Retina (tissue), 1 donor: ENCODE measurements at regions not wholly inside any gene's neighbourhood (a gene's known extent, or its start where the extent isn't known, plus 50 kb on each side); places are given as distances from the start of the nearest gene placed in this dataset.

Source experiments
- DNase-seq: peaks from one replicate; pipeline ENCODE4 v3.0.0-alpha.2; 2016

DNA sequence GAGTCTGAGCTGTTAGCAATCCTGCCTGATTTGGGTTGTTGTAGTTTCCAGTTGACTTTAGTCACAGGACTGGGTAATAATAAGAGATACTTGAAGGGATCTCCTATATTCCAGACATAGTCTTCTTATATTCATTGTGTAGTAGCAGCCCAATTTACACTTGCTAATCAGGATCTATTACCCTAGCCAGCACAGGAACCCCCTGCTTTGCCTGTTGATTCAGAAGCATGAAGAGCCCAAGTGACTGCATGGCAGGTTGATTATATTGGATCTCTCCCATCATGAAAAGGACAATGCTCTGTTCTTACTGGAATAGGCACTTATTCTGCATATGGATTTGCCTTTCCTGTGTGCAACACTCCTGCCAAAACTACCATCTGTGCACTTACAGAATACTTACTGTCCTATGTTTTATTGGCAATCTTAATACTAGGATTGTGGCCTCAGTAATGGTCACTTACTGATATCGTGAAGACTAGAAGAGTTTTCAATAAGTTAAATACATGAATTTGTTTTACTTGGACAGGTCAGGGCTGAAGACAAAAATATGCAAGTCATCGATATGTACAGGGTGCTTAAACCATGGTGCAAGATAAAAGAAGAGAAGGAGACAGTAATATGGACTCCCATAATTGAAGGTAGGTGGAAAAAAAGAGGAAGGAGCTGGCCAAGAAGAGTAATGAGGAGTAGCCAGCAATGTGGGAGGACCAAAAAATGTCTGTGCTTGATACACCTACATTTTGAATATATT, 304.1 kb downstream of the MCTP2 start:
- DNase-seq = no peak

DNA sequence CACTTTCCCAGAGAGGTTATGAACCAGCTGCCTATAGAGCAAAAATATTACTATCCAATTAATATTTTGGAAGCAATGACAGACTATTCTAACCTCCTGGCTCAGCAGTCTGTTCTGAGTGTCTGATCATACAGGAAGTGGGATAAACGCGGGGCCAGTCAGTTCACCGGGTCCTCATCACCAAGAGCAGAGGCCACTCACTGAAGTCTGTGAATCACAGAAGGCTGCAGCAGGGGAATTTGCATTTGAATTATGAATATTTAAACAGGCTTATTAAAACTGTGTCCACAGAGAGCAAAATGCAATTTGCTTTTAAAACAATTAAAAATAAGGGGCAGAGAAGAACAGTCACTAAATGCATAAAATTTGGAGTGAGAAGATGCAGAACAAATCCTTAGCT, 305.2 kb downstream of the MCTP2 start:
- no peak for DNase-seq

DNA sequence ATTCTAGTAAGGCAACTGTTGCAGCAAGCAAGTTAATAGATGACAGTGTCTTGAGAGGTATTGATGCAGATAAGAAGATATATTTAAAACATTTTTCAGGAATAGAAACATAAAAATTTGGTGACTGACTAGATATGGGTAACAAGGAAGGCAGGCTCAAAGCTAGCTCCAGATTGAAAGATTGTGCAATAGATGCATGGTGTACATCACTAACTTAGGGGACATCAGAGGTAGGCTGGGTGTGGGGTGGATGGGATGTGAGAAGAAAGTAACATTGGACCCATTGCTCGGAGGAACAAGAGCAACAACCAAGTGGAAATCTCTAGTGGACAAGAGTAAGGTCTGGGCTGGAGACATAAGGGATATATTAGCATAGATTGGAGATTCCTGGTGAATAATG, 306.9 kb downstream of the MCTP2 start:
- no peak for DNase-seq

DNA sequence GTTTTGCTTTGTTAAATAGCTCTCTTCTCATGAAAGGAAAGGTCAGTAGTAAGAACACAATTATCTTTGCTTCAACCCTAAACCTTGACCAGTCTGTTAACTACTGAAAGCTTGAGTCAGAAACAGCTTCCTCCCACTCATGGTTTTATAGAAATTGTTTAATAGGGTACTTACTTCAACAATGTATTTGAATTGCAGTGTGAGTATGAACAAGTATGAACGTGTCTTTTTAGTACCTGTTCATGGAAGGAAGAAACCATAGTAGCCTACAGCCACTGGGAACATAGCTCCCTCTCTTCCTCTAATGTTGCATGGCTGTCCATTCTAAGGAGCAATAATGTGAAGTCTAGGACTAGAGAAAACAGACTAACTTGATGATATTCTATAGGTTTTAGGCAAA, 311.0 kb downstream of the MCTP2 start:
- DNase-seq = no peak

DNA sequence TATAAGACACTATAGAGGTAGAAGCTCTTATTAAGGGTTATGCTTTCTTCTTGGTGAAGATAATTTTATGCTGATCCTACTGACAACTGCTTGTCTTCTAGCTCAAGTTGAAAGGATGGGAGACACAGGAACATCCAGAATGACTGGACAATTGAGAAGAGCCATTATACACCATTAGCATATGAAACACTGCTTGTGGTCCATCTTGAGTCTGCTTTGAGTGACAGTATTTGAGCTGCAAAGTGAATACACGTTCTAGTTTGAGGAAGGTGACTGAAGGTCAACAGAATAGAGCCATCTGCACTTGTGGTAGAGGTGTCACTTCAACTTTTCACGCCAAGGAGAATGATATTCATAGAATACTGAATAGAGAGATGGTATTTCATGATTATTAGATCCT, 315.4 kb downstream of the MCTP2 start:
- no peak for DNase-seq

DNA sequence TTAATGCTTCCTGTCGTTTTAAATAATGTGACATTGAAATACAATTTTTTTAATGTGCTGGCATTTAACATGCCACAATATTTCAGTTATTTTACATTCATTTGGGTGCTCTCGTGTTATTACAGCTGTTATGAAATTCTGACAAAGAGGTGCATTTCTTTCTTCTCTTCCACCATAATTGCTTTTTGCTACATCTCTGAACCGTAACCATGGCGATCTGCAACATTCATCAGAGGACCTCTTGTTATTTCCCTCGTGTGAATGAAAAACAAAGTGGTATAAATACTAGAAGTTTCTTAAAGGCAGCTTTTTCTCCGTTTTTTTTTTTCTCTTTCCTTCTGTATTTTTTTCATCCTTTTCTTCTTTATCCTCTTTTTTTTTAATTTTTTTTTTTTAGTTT, 316.4 kb downstream of the MCTP2 start:
- DNase-seq = no peak

DNA sequence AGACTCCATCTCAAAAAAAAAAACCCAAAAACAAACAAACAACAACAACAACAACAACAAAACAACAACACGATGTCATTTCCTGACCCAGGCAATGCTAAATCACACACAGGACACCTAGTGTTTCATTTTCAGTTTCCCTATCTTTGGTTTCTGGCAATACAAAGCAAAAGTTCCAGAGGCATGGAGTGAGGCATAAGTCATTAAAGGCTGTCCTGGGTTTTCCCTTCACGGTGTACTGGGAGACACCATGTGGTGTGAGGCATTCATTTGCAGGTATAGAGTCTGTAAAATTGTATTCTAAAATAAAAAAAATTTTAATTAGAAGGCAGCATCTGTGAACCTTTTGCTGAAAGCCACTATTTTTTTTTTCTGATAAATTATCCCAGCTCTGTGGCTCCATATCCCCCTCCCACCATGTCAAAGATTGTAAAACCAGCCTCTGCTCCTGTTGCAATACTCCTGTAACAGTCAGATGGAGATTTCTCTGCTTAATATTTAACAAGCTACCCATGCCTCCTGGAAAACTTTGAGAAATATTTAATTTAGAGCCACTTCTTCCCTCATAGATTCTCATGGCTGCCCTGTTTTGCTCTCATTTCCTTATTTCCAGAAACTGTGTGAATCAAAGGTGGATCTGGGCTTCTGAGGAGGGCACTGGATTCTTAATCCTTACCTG, 324.6 kb downstream of the MCTP2 start:
- no peak for DNase-seq

DNA sequence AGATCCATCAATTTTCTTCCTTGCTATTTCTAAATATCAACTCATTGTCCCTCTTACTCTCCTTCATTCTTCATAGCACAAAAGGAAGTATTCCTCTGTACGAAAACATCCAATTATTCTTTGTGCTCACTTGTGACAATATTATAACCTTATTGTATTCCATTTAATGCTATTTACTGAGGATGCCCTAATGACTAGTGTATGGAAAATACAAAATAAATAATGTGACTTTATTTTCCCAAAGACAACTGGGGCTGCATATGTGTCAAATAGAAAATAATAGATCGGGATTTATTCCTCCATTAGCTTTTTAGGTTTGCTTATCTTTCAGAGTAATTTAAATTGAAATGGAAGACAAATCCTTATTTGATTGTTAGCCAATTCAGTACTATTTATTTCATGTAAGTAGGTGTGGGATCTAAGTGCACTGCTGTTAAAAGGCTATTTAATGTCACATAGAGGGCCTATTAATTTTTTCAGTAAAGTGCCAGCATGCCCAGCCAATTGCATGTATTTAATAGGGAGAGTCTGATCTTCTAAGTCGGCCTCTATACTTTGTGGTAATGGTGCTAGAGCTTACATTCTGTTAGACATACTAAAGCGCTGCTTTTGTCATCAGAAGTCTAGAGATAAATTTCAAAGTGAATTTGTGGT, 329.8 kb downstream of the MCTP2 start:
- no peak for DNase-seq

DNA sequence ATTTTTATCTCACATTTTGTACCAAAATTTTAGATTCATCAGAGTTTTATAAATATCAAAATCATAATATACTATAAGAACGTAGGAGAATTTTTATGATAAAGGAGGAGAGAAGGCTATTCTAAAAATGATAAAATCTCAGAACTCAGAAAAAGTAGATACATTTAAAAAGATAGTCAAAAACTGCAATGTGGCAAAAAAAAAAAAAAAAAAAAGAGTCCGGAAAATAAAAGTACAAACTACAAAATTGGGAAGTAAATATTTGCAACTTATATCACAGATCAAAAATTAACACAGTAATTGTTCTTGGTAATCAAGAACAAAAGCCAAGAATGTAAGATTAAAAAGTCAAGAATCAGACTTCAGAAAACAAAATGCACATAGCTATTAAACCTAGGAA, 332.1 kb downstream of the MCTP2 start:
- no peak for DNase-seq

DNA sequence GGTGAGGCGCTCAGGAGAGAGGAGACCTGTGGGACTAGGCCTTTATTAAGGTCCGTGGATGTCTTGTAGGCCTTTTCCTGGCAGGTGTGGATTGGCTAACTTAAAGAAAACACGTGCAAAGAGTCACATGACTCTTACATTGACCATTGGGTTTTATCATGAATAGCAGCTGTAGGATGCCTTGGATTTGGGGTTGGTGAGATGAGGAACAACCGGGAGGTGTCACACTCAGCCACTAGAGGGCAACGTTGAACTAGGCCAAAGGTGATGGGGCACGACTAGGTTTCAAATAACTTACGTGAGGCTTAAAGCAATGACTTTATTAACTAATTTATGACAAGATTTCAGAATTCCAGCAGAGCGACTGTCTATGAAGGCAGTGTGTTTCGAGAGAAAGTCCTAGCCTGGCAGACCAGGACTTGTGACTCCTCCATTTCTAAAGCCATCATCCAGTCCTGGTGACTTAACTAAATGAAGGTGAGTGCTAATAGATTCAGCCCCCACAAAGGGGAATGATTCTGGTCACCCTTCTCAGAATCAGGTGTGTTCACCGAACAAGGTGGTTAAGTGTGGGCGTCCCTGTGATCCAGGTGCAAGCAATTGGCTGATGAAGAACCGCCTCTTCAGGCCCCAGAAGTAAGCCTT, 345.6 kb downstream of the MCTP2 start:
- DNase-seq = no peak

DNA sequence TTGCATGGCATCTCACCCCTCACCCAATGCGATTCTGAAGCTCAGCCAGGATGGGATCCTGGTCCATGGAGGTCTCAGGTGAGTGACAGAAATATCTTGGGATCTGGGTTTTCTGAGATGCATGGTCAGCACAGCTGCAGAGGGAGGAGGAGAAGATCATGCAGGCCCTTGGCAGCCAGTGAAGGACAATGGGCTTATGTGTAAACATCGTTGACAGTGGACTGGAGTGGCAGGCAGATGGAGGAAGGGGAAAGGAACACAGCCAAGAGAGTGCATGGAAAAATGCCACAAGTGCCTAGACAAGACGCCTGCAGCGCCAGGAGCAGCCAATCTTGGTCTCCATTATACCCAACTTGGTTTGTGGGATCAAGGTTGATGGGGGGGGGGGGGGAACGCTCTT, 347.9 kb downstream of the MCTP2 start:
- DNase-seq = no peak

DNA sequence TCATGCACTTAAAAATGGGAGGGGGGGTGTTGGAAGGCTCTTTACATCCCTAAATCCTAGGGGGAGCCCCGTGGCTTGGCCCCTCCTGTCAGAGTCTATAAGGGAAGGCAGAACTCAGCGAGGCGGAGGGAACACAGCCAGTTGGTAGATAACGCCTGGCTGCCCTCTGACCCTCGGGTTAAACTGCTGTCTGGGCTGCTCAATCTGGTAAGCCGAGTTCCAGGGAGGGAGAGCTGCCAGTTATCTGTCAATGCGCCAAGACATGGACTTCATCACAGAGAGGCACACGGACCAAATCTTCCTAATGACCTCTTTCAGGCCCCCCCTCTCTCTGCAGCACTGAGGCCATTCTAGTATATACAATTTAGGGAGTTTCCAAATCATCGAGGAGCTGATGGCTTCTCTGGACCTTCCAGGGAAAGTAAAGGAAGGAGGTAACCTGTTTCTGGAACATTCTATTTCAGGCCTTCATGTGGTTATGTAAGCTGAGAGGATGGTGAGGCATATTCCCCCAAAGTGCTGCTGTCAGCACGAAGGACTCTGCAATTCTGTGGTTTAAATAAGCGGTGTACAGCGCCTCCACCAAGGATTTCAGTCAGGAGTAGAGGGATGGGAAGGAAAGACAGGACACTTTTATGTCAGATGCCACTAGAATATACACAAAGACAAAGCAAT, 349.0 kb downstream of the MCTP2 start:
- peak; percentile 61 for DNase-seq

DNA sequence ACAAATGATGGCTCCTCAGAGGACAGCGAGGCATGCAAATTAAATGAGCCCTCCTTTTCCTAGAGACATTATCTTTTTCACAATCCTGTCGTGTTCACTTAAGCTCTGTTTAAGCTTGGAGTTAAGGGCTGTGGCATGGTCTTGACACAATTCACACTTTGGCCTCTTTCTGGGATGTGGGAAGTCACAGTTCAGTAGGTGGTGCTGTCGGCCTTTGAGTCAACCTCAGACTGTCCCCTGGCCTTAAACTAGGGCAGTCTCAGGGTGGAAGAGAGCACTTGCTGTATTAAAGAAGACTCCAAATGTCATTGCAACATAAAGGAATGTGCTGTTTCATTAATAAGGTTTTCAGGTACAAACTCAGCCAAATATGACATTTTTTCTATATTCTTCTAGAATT, 351.0 kb downstream of the MCTP2 start:
- peak; percentile 82 for DNase-seq

DNA sequence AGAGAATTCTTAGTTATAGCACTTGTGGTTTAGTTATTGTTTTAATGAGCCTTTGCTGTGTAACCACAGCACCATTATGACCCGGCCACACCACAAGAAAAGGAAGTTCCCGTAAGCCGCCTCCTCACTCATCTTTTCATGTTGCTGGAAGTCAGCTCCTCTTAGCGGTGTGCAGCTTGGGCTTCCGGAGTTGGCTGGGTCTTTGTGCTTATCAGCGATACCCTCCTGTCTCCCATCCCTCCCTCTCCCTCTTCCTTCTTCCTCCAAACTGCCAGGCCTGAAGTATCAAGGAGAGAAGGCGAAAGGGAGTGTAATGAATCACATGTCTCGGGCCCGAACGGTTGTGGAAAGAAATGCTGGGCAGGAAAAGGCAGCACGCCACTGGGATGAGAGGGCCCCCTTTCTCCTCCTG, 353.5 kb downstream of the MCTP2 start:
- DNase-seq = no peak

DNA sequence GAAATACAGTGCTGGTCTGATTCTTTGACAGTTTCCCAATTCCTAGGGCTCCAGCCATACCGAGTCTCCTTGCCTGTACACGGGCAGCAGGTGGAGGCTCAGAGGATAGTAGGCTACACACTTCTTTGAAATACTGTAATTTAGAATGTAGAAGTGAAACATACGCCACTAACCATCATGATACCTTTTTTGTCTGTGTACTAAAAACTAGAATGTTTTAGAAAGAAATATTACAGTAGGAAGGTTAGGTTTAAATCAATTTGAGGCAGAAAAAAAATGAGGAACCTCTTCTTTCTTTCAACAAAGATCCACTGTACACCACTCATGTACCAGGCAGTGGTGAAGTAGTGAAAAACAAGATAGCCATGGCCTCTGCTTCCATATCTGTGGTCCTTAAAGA, 354.7 kb downstream of the MCTP2 start:
- no peak for DNase-seq

DNA sequence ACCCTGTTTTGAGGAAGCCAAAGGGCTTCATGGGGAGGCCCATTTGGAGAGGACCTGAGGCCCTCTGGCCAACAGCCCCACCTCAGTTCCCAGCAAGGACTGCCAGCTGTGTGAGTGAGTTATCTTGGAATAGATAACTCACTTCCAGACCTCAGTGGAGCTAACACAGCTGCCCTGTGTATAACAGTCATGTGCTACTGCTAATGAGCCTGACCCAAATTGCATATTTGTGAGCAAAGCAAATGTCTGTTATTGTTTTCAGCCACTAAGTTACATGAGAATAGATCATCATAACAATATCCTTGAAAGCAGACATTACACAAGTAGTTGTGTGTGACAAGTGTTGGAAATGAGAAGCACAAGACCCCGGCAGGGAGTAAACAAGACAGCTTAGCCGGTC, 355.8 kb downstream of the MCTP2 start:
- peak; percentile 31 for DNase-seq

DNA sequence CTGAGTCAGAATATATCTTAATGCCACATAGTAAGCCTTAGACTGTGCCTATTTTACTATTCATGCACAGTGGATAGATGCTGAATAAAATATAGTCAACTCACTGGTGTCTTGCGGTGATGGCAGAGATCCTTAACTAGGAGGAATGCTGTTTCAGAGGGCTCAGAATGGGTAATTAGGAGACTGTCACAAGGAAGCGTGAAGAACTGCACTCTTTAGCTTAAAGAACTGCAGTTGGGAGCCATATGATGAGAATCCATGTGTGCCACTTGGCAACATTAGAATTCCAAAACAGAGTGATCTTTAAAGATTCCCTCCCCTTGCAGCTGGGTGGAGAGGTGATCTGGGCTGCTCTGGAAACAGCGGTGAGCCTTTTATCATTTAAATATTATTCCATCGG, 357.6 kb downstream of the MCTP2 start:
- no peak for DNase-seq

DNA sequence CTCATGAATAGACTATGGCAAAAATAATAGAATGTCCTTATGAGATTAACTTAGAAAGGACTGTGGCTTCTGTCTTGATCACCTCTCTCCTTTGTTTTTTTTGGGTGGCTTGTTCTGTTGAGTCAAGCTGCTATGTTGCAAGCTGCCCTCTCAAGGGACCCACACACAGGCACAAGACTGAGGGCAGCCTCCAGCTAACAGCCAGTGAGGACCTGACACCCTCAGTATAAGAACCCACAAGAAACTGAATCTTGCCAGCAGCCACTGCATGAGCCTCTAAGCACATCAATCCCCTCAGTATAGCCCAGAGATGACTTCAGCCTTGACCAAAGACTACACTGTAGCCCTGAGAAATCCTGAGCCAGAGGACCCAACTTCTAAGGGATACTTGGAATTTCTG, 361.1 kb downstream of the MCTP2 start:
- DNase-seq = no peak

DNA sequence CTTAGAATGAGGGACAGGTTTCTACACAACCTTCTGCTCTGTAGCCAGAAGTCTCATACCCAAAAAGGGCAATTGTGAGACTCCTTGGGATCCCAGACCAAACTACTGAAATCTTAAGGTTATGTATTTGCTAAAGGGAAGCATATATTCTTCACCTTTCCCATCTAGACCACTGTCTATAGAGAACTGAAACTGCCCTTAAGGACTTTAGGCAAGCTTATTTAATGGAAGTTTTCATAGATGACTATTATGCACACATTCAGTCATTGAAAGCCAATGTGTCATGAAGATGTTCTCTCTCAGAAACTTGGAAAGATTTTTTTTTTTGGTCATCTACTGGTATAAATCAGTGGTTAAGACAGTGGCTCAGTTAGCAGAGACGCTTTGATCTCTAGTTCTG, 365.3 kb downstream of the MCTP2 start:
- no peak for DNase-seq

DNA sequence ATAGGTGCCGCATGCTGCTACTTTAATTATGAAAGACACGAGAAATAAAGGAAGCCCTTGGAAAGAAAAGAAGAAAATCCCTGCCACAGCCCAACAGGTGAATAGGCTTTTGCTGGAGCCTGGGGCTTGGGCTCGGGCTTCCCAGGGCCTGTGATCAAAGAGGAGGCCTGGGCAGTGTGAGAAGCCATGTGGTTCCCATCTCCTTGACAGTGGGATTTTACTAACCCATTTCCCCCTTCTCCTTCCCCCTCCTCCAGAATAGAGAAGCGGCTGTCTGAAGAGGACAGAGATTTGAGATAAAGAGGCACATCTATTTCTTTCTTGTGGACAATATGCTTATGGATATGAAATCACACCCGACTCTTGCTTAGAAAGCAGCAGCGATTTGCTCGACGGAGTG, 369.1 kb downstream of the MCTP2 start:
- DNase-seq = no peak

DNA sequence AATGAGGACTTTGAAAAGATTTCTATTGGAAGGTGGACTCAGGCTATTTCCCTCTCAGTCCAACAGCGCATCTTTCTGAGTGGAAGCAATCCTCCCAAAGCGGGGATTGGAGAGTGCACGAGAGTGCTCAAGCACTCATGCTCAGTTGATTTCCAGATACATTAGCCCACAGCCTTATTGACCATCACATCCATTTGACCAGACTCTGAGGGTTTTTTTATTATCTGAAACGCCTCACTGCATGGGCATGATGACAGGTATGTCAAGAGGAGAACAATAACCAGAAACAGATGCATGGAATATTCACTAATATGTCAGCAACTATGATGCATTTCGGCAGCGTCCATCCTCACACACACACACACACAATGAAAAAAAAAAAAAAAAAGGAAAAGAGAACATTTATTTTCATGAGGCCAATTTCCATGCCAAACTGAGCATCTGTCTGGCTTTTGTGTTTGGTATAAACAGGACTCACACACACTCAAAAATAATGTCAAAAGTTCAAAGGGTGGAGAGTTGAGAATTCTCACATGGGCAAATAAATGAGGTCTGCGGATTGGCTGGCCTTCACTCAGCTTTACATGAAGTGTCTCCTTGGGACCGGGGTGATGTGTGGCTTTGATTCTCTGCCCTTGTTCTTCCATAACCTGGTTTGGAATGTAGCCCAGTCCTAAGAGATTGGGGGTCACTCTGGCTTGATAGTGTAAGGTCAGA, 371.6 kb downstream of the MCTP2 start:
- DNase-seq = peak; percentile 61

DNA sequence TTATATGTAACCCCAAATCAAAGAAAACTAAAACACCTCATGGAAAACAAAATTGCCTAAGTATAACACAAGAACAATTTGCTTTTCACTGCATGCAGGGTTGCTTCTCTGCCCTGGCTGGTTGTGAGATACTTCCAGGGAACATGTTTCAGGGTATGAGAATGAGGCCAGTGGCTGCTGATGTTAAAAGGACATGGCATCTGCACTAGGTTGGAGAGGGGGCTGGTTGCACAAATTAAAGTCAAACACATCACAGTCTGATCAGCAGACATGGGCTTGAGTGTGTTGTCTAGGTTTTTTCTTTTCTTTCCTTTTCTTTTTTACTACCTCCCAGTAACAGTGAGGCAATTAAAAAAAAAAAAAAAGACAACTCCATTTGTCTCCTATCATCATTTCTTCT, 374.9 kb downstream of the MCTP2 start:
- peak; percentile 84 for DNase-seq
